ENCODE measurements at regions not wholly inside any gene's neighbourhood (a gene's known extent, or its start where the extent isn't known, plus 50 kb on each side); places are given as distances from the start of the nearest gene placed in this dataset.
"Not testable (repeated sequence)": the region's sequence is repeated elsewhere in the genome, so short reads cannot be mapped to it uniquely, and the experiment has no call there.

DNA sequence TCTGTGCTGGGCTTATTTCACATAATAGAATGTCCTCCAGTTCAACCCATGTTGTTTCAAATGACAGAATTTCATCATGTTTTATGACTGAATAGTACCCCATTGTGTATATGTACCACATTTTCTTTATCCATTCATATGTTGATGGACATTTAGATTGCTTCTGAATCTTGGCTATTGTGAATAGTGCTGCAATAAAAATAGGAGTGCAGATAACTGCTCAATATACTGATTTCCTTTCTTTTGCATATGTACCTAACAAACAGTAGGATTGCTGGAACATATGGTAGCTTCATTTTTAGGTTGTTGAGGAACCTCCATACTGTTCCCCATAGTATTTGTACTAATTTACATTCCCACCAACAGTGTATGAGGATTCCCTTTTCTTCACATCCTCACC is 491.1 kb downstream of the BRINP3 start:
- DNase-seq = no peak

DNA sequence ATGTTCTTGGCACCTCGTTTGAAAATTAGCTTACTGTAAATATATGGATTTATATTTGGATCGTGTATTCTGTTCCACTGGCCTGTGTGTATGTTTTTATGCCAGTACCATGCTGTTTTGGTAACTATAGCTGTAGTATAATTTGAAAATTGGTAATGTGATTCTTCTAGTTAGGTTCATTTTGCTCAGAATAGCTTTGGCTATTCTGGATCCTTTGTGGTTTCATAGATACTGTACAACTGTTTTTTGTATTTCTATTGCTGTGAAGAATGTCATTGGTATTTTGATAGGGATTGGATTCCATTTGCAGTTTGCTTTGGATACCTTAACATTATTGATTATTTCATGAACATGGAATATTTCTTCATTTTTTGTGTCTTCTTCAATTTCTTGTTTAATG is 490.2 kb downstream of the BRINP3 start:
- no peak for DNase-seq

DNA sequence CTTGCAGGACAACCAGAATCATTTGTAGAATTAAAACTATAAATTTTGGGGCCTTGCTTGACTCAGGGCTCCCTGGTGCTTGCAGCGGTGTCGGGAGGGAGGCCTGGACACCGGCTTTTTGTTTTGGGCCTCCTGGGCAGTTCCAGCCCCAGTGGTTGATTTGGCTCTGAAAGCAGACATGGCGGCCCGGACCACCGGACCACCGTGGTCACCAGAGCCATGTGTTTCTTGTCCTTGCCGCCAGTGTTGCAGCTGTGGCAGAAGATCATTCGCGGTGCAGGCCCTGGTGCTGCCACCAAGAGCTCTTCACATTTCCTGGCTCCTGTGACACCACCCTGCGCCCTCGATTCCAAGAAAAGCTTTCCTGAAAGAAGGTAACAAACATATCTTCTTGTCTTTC is 484.8 kb downstream of the BRINP3 start:
- no peak for DNase-seq

DNA sequence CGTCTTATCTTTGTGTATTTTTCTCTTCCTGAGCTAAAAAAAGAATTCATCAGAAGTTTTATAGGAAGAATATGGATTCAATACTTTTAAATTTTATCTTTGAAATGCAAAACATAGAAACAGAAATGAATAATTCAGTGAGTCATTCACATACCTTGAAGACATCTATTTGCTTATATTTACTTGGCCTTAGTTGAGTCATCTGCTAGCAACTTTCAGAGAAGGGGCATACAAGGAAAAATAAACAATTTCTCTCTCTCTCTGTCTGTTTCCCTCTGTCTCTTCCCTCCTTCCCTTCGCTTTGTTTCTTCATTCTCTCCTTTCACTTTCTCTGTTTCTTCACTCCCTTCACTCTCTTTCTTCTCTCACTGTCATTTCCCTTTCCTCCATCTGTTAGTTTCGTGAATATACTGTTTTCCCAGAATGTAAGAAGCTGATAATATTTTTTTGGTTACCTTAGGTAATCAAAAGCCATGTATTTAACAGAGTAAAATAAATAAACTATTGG is 477.2 kb downstream of the BRINP3 start:
- no peak for DNase-seq

DNA sequence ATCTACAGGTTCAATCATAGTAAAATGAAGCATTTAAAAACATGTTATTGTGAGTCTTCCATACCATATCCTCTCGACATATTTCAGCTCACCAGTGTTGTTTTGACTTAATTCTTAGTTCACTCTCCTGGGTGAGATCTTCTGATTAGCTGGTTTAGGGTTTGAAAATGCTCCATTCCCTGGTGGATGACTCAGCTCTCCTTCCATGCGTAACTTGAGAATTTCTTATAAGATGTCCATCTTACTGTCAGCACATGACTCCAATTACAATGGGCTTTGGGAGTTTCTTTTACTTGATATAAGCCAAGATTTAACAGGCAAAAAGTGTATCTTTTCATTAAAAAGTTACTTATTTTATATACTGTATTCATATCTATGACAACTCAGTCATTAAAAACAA is 476.5 kb downstream of the BRINP3 start:
- no peak for DNase-seq

DNA sequence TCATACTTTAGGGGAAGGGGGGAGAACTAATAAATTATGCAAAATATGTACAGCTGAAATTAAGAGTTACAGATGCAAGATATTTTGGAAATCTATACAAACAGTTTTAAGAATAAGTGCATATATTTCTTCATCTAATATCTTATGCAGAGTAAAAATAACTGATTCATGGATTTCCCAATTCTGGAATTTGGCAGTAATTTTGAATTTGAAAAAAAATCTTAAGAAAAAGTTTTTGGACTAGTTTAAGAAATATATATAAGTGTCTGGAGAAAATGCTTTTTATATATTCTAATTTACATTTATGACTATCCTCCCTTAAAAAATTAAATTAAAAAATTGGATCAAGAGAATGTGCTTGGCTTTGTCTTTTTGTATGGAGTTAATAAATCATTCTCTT is 474.3 kb downstream of the BRINP3 start:
- no peak for DNase-seq

DNA sequence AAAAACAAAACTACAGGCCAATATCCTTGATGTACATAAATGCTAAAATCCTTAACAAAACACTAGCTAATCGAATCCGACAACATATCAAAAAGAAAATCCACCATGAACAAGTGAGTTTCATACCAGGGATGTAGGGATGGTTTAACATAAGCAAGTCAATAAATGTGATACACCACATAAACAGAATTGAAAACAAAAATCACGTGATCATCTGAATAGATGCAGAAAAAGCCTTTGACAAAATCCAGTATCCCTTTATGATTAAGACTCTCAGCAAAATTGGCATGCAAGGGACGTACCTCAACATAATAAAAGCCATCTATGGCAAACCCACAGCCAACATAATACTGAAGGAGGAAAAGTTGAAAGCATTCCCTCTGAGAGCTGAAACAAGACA is 466.1 kb downstream of the BRINP3 start:
- DNase-seq = no peak

DNA sequence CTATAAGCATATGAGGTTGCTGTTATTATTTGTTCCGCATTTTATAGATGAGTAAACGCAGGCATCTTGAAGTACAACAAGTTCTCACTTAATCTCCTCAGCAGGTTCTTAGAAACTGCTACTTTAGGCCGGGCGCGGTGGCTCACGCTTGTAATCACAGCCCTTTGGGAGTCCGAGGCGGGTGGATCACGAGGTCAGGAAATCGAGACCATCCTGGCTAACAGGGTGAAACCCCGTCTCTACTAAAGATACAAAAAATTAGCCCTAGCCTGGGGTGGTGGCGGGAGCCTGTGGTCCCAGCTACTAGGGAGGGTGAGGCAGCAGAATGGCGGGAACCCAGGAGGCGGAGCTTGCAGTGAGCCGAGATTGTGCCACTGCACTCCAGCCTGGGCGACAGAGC is 458.5 kb downstream of the BRINP3 start:
- not testable (repeated sequence) for DNase-seq

DNA sequence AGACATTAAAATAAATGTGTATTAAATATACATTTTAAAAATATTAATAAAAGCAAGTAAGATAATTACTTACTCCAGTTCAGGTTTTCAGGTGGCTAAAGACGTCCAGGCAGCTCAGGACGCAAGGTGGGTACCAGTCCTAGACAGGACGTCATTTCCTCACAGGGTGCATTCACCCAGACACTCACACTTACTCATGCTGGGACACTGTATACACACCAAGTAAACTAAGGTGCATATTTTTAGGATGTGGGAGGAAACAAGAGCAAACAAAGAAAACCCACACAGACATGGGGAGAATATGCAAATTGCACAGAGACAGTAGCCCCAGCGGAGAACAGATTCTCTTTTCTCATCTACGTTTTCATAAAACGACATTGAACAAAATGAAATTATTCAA is 457.9 kb downstream of the BRINP3 start:
- DNase-seq = no peak

DNA sequence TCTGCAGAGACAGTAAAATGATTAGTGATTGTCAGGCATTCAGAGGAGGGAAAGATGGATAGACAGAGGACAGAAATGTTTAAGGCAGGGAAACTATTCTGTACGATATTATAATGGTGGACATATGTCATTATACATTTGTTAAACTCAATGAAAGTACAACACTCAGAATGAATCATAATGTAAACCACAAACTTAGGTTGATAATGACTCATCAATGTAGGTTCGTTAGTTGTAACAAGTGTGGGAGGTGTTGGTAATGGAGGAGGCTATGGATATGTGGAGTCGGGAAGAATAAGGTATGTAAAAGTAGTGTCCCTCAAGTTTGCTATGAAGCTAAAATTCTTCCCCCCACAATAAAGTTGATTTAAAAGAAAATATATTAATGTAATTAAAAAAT is 455.0 kb downstream of the BRINP3 start:
- DNase-seq = no peak

DNA sequence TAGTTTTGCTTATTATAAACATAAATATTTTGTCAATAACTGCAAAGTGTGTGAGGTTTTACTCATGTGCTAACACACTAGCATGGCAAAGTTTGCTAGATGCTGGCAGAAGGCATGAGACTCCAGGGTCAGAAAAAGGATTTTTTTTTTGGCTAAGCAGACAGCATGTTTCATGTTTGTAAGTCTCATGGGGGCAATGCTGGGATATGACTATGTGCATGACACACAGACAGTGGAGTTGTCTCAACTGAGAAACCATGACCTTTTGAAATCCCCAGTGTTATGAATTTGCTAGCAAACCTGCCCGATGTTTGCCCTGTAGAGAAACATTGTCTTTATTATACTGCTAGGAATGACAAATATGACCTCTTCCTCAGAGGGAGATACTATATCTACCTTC is 448.2 kb downstream of the BRINP3 start:
- DNase-seq = no peak

DNA sequence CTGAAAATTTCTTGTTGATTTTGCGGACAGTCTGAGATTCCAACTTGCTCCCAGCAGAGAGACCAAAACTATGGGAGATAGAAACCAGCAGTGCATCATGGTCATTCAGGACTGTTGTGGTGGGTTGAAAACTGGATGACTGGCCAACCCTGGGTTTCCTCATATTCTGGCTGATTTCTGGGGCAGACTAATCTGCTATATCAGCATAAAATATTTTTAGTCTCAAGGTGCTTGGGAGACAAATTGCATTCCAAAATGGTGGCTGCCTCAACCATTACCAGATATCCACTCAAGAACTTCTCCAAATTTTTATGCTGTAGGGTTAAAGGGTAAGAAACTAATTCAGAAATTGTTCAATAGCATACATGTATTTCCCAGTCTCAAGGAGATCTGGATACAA is 434.0 kb downstream of the BRINP3 start:
- DNase-seq = no peak

DNA sequence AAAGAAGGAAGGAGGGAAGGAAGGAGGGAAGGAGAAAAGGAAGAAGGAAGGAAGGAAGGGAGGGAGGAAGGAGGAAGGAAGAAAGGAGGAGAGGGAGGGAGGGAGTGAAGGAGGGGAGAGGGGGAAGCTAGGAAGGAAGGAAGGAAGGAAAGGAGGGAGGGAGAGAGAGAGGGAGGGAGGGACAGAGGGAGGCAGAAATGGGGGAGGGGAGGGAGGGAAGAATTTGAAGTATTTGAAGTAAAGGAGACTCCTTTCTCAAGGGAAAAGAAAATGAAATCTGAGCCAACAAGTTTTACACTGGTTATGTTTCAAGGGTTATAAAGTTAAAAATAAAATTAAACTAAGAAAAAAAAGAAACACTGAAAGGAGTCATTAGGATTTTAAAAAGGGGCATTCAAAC is 431.4 kb downstream of the BRINP3 start:
- DNase-seq = no peak
